Hindlimb muscle (tissue), 1 donor: ENCODE measurements at regions not wholly inside any gene's neighbourhood (a gene's known extent, or its start where the extent isn't known, plus 50 kb on each side); places are given as distances from the start of the nearest gene placed in this dataset.
"Not testable (repeated sequence)": the region's sequence is repeated elsewhere in the genome, so short reads cannot be mapped to it uniquely, and the experiment has no call there.

Experiments
- DNase-seq: peaks from one replicate; pipeline ENCODE4 v3.0.0-alpha.2; 2013

- no peak for DNase-seq
These were observed 979.0 kb downstream of the TMTC2 start for GRCh38 chr12:83665634-83666218.

GRCh38 chr12:83664650-83665049 lies 977.9 kb downstream of the TMTC2 start:
- no peak for DNase-seq

GRCh38 chr12:83660727-83661358 lies 974.1 kb downstream of the TMTC2 start:
- DNase-seq: no peak

GRCh38 chr12:83659321-83659720 lies 972.6 kb downstream of the TMTC2 start:
- no peak for DNase-seq

GRCh38 chr12:83656004-83656403 lies 969.3 kb downstream of the TMTC2 start:
- DNase-seq: no peak

- no peak for DNase-seq
These were observed 955.5 kb downstream of the TMTC2 start for GRCh38 chr12:83642205-83642604.

- DNase-seq: no peak
These were observed 955.1 kb downstream of the TMTC2 start for GRCh38 chr12:83641789-83642188.

GRCh38 chr12:83634726-83635267 lies 948.1 kb downstream of the TMTC2 start:
- no peak for DNase-seq

- DNase-seq: peak; percentile 6
These were observed 943.8 kb downstream of the TMTC2 start for GRCh38 chr12:83630526-83630925.

GRCh38 chr12:83629931-83630330 lies 943.2 kb downstream of the TMTC2 start:
- DNase-seq: peak; percentile 26

GRCh38 chr12:83622205-83622604 lies 935.5 kb downstream of the TMTC2 start:
- no peak for DNase-seq

- DNase-seq: no peak
These were observed 933.3 kb downstream of the TMTC2 start for GRCh38 chr12:83619973-83620372.

- DNase-seq: no peak
These were observed 928.4 kb downstream of the TMTC2 start for GRCh38 chr12:83615152-83615551.

GRCh38 chr12:83613586-83614110 lies 926.9 kb downstream of the TMTC2 start:
- no peak for DNase-seq

GRCh38 chr12:83603106-83603505 lies 916.4 kb downstream of the TMTC2 start:
- DNase-seq: no peak

GRCh38 chr12:83575326-83575725 lies 888.6 kb downstream of the TMTC2 start:
- DNase-seq: no peak

- no peak for DNase-seq
These were observed 887.4 kb downstream of the TMTC2 start for GRCh38 chr12:83574142-83574541.

- peak; percentile 14 for DNase-seq
These were observed 887.0 kb downstream of the TMTC2 start for GRCh38 chr12:83573671-83574070.

- no peak for DNase-seq
These were observed 872.9 kb downstream of the TMTC2 start for GRCh38 chr12:83559650-83560049.

GRCh38 chr12:83556040-83556439 lies 869.3 kb downstream of the TMTC2 start:
- not testable (repeated sequence) for DNase-seq

- DNase-seq: no peak
These were observed 854.7 kb downstream of the TMTC2 start for GRCh38 chr12:83541446-83541845.

- DNase-seq: peak; percentile 28
These were observed 851.8 kb downstream of the TMTC2 start for GRCh38 chr12:83538361-83538965.

GRCh38 chr12:83537428-83538053 lies 850.8 kb downstream of the TMTC2 start:
- DNase-seq: no peak
